ENCODE measurements at regions not wholly inside any gene's neighbourhood (a gene's known extent, or its start where the extent isn't known, plus 50 kb on each side); places are given as distances from the start of the nearest gene placed in this dataset.

DNA sequence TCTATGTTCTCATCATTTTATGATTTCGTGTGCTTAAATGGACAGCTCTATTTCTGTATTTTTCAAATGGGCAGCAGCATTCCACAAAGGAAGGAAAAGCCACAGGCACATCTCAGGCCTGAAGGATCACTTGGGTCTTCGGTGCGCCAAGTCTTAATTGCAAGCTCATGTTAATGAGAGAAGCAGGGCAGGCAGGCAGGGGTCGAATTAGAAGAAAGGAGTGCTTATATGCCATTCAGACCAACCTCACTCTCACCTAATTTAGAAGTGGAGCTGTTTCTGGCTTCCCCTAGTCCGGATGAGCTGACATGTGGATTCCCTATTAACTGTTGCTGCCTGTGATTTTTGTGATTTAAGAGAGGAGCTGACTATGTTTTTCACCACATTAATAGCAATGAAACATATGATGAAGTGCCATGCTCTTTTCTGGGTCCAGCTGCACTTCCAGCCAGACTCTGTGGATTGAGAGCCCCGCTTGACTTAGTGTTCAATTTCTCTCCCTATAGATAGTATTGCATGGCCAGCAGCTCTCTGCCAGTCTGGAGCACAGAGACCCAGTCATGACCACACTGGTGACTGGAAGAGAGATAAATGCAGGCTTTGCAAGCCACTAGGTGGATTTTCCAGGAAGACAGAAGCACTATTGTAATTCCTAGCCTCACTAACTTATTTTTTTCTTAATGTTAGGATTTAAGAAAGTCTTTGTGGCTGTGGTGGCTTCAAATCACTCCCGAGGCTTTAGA, 373.9 kb upstream of the FAT3 start:
- no peak overlapping the region for H3K4me3 ChIP-seq
- H3K27ac ChIP-seq = no peak overlapping the region
- H3K27me3 ChIP-seq = no peaks in the 10 kb centered on the region
- TF ChIP-seq, protein P1, sequence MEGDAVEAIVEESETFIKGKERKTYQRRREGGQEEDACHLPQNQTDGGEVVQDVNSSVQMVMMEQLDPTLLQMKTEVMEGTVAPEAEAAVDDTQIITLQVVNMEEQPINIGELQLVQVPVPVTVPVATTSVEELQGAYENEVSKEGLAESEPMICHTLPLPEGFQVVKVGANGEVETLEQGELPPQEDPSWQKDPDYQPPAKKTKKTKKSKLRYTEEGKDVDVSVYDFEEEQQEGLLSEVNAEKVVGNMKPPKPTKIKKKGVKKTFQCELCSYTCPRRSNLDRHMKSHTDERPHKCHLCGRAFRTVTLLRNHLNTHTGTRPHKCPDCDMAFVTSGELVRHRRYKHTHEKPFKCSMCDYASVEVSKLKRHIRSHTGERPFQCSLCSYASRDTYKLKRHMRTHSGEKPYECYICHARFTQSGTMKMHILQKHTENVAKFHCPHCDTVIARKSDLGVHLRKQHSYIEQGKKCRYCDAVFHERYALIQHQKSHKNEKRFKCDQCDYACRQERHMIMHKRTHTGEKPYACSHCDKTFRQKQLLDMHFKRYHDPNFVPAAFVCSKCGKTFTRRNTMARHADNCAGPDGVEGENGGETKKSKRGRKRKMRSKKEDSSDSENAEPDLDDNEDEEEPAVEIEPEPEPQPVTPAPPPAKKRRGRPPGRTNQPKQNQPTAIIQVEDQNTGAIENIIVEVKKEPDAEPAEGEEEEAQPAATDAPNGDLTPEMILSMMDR (IDR thresholded peaks at IDR 0.05) = no peak
- TF ChIP-seq POLR2A (IDR thresholded peaks at IDR 0.05) = no peak
- H3K9me3 ChIP-seq = no peaks in the 10 kb centered on the region
- intact Hi-C loops (cut with DNase I) = no loop called here
- DNase-seq = no peak
- 59 to 64% methylated on average over 7 of the region's 7 CpGs for WGBS, 2 donors
- no peaks in the 10 kb centered on the region for H3K4me1 ChIP-seq
- ATAC-seq = no peak
- H3K36me3 ChIP-seq (replicated peaks in 1 of 2; ENCODE audit: insufficient read depth in 1 of 2, low read depth in 2 of 2) = no peaks in the 10 kb centered on the region

DNA sequence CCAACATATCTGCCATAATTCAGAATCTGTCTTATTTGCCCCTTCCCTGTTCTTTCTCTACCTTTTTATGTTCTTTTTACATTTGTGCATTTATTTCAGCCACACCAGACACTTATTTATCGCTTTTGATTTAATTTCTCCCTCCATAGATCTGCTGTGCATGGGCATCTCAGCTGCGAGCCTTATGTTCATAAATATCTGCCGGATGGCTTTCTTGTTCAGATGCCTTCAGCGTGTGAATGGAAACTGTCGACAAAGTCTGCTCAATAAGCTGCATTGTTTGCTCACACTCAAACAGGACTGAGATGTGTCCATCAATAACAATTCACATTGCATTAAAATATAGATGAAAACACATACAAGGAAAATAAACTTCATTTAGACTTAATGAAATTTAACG, 374.6 kb upstream of the FAT3 start:
- Histone ChIP-seq H3K27me3 (no peaks in the 10 kb centered on the region), H3K27ac (no peak overlapping the region), H3K9me3 (no peaks in the 10 kb centered on the region), H3K4me3 (no peak overlapping the region), H3K4me1 (no peaks in the 10 kb centered on the region), H3K36me3 (replicated peaks in 1 of 2; ENCODE audit: insufficient read depth in 1 of 2, low read depth in 2 of 2) (no peaks in the 10 kb centered on the region)
- no peak for DNase-seq
- ATAC-seq = no peak
- 62 to 66% methylated on average over 6 of the region's 6 CpGs for WGBS, 2 donors
- TF ChIP-seq, protein P1 (IDR thresholded peaks at IDR 0.05) = no peak
- TF ChIP-seq POLR2A (IDR thresholded peaks at IDR 0.05) = no peak
- intact Hi-C loops (cut with DNase I) = no loop called here

DNA sequence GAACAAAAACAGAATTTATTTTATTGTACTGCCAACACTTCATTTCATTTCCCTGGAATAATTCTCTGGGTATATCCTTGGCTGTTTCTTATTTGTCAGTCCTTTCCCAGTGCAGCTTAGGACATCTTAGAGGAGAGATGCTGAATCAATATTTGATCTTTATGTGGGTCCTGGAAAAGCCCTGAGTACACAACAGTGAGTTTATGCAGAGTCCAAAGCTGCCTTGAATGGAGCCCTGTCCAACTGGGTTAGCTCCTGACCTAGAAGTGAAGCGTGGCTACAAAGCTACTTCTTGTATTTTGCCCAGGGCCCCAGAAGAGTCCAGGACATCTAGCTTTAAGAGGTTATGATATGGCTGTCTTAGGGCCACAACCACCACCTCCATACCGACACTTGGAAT, 378.0 kb upstream of the FAT3 start:
- no peak overlapping the region for H3K4me3 ChIP-seq
- WGBS, 2 donors = 53 to 81% methylated on average over 2 of the region's 2 CpGs
- no peak for ATAC-seq
- H3K36me3 ChIP-seq (replicated peaks in 1 of 2; ENCODE audit: insufficient read depth in 1 of 2, low read depth in 2 of 2) = no peaks in the 10 kb centered on the region
- no peaks in the 10 kb centered on the region for H3K27me3 ChIP-seq
- no peak for TF ChIP-seq POLR2A (IDR thresholded peaks at IDR 0.05)
- TF ChIP-seq, protein P1 (IDR thresholded peaks at IDR 0.05) = no peak
- no peaks in the 10 kb centered on the region for H3K4me1 ChIP-seq
- no peaks in the 10 kb centered on the region for H3K9me3 ChIP-seq
- DNase-seq = no peak
- intact Hi-C loops (cut with DNase I) = no loop called here
- H3K27ac ChIP-seq = no peak overlapping the region

DNA sequence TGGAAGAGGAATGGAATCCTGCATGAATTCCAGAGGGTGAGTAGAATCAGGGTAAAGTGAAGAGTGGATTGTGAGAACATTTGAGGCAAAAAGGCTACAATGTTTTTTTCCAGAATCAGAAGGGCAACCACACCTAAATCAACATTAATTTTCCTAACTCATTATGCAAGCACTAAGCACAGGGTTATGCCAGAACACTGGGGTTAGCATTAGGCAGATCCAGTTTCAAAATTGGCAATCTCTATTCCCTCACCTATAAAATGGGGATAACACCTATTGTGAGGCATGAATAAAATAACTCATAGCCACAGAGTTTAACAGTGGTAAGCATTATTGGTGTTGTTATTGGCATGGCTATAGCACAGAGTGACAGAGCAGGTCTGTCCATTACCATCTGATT, 378.6 kb upstream of the FAT3 start:
- TF ChIP-seq, protein P1 (IDR thresholded peaks at IDR 0.05) = no peak
- no peak for TF ChIP-seq POLR2A (IDR thresholded peaks at IDR 0.05)
- Histone ChIP-seq H3K27me3 (no peaks in the 10 kb centered on the region), H3K27ac (no peak overlapping the region), H3K4me3 (no peak overlapping the region), H3K36me3 (replicated peaks in 1 of 2; ENCODE audit: insufficient read depth in 1 of 2, low read depth in 2 of 2) (no peaks in the 10 kb centered on the region), H3K4me1 (no peaks in the 10 kb centered on the region), H3K9me3 (no peaks in the 10 kb centered on the region)
- ATAC-seq (no peak), DNase-seq (no peak)
- intact Hi-C loops (cut with DNase I) = no loop called here

DNA sequence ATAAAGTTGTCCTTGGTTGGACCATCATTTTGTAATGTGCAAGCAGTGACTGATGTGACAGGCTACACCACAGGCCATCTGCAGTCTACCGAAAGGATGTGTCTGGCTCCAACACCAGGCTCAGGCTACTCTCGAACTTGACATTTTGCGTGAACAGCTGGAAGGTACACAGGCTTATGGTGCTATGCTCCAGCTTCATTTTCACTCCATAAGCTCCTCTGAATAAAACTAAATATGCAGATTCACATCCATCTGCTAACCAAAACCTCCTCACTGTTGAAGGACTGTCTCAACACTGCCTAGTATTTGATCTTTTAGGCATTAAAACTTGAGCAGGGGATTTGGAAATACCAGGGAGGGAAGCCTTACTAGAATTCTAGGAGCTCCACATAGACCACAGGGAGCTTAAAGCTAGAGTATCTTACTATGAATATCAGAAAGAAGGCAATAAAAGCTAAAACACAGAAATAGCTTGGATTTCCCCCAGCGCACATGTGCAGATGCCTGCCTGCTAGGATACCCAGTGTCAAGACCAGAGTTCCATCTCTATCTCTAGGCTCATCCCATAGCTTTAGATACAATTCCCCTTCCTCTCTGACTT, 383.9 kb upstream of the FAT3 start:
- H3K36me3 ChIP-seq (replicated peaks in 1 of 2; ENCODE audit: insufficient read depth in 1 of 2, low read depth in 2 of 2) = no peaks in the 10 kb centered on the region
- ATAC-seq (no peak), DNase-seq (no peak)
- H3K4me3 ChIP-seq = no peak overlapping the region
- no peaks in the 10 kb centered on the region for H3K4me1 ChIP-seq
- 62 to 77% methylated on average over 4 of the region's 4 CpGs for WGBS, 2 donors
- no peak for TF ChIP-seq POLR2A (IDR thresholded peaks at IDR 0.05)
- TF ChIP-seq, protein P1 (IDR thresholded peaks at IDR 0.05) = no peak
- no peaks in the 10 kb centered on the region for H3K27me3 ChIP-seq
- H3K9me3 ChIP-seq = no peaks in the 10 kb centered on the region
- intact Hi-C loops (cut with DNase I) = no loop called here
- no peak overlapping the region for H3K27ac ChIP-seq

All from body of pancreas (tissue), 4 donors.